DND-41 (cell line): ENCODE measurements at regions not wholly inside any gene's neighbourhood (a gene's known extent, or its start where the extent isn't known, plus 50 kb on each side); places are given as distances from the start of the nearest gene placed in this dataset.

Experiments
- ATAC-seq: fragments of 200-7000 bp; cut with Tn5 transposase; 3 replicates; pipeline ENCODE4 v1.9.1; 2021; ENCODE audit warnings: low read depth; ENCODE audit not compliant: insufficient read depth
- DNase-seq: peaks from one replicate; pipeline ENCODE4 v3.0.0-alpha.2; 2020
- H2AFZ ChIP-seq: 2 replicates; pipeline ENCODE4 v1.6.0; 2012; ENCODE audit warnings: low read depth, low read length
- H3K27ac ChIP-seq: 2 replicates; pipeline ENCODE4 v1.5.1; 2012; ENCODE audit warnings: low read length, inconsistent platforms
- H3K27me3 ChIP-seq: fragments of 200-600 bp; sonication (generic); 2 replicates; pipeline ENCODE4 v1.6.0; 2012; ENCODE audit warnings: low read length, mild to moderate bottlenecking, inconsistent platforms; ENCODE audit not compliant: insufficient read depth, poor library complexity
- H3K36me3 ChIP-seq: 2 replicates; pipeline ENCODE4 v1.5.1; 2012; ENCODE audit warnings: low read length, inconsistent platforms; ENCODE audit not compliant: insufficient read depth
- H3K4me1 ChIP-seq: 2 replicates; pipeline ENCODE4 v1.5.1; 2012; ENCODE audit warnings: mild to moderate bottlenecking, low read length; ENCODE audit not compliant: insufficient read depth
- H3K4me2 ChIP-seq: 2 replicates; pipeline ENCODE4 v1.6.0; 2012; ENCODE audit warnings: mild to moderate bottlenecking, moderate library complexity, low read length, inconsistent platforms; ENCODE audit not compliant: insufficient read depth
- H3K4me3 ChIP-seq, 2 experiments: fragments of 200-600 bp in 1 of 2; shearing (Covaris generic) in 1 of 2; 2 replicates each; pipeline ENCODE4 v1.5.1; 2012 to 2016; ENCODE audit warnings: inconsistent platforms in 2 of 2, low read length in 2 of 2, mild to moderate bottlenecking in 2 of 2, low read depth in 1 of 2, moderate library complexity in 1 of 2
- H3K79me2 ChIP-seq: 2 replicates; pipeline ENCODE4 v1.6.0; 2012; ENCODE audit warnings: low read length, inconsistent platforms; ENCODE audit not compliant: insufficient read depth
- H3K9ac ChIP-seq: 2 replicates; pipeline ENCODE4 v1.6.0; 2012; ENCODE audit warnings: low read depth, mild to moderate bottlenecking, inconsistent platforms, low read length, moderate library complexity
- H3K9me3 ChIP-seq: 2 replicates; pipeline ENCODE4 v1.5.1; 2012; ENCODE audit warnings: low read length, moderate library complexity, mild to moderate bottlenecking, inconsistent platforms; ENCODE audit not compliant: insufficient read depth, severe bottlenecking
- H4K20me1 ChIP-seq: 2 replicates; pipeline ENCODE4 v1.6.0; 2012; ENCODE audit warnings: low read length; ENCODE audit not compliant: insufficient read depth
- CTCF ChIP-seq: IDR thresholded peaks from 2 replicates; pipeline ENCODE4 v1.5.1; 2012; ENCODE audit warnings: borderline replicate concordance, low read length, moderate library complexity, mild to moderate bottlenecking; ENCODE audit not compliant: poor library complexity, severe bottlenecking; ENCODE audit errors: extremely low read depth
- EZH2 ChIP-seq: IDR thresholded peaks from 3 replicates; pipeline ENCODE4 v1.6.1; 2012; ENCODE audit warnings: borderline replicate concordance, low read depth, mild to moderate bottlenecking, moderate library complexity, low read length, inconsistent platforms; ENCODE audit not compliant: severe bottlenecking

- no peaks in the 10 kb centered on the region for H3K79me2 ChIP-seq
- no peak overlapping the region for H3K4me3 ChIP-seq
- no peak for TF ChIP-seq CTCF
- TF ChIP-seq EZH2, result no peak
- H2AFZ ChIP-seq, result no peak overlapping the region
- no peaks in the 10 kb centered on the region for H3K4me1 ChIP-seq
- H4K20me1 ChIP-seq, result no peaks in the 10 kb centered on the region
- no peak overlapping the region for H3K27ac ChIP-seq
- no peaks in the 10 kb centered on the region for H3K36me3 ChIP-seq
- no peaks in the 10 kb centered on the region for H3K9me3 ChIP-seq
- H3K4me2 ChIP-seq, result no peak overlapping the region
- H3K9ac ChIP-seq, result no peak overlapping the region
- ATAC-seq (no peak), DNase-seq (no peak)
- no peaks in the 10 kb centered on the region for H3K27me3 ChIP-seq
Measured at GRCh38 chr6:50240986-50241385, 191.3 kb upstream of the DEFB112 start.

GRCh38 chr6:50249493-50249892 lies 199.8 kb upstream of the DEFB112 start:
- Histone ChIP-seq H4K20me1 (no peaks in the 10 kb centered on the region), H3K4me1 (no peaks in the 10 kb centered on the region), H3K27me3 (no peaks in the 10 kb centered on the region), H2AFZ (no peak overlapping the region), H3K27ac (no peak overlapping the region), H3K9me3 (no peaks in the 10 kb centered on the region), H3K4me3 (no peak overlapping the region), H3K4me2 (no peak overlapping the region), H3K9ac (no peak overlapping the region), H3K36me3 (no peaks in the 10 kb centered on the region), H3K79me2 (no peaks in the 10 kb centered on the region)
- ATAC-seq, result no peak
- no peak for DNase-seq
- TF ChIP-seq CTCF (no peak), EZH2 (no peak)

- Histone ChIP-seq H3K9me3 (no peaks in the 10 kb centered on the region), H3K4me3 (no peak overlapping the region), H2AFZ (no peak overlapping the region), H4K20me1 (no peaks in the 10 kb centered on the region), H3K4me2 (no peak overlapping the region), H3K79me2 (no peaks in the 10 kb centered on the region), H3K27me3 (no peaks in the 10 kb centered on the region), H3K4me1 (no peaks in the 10 kb centered on the region), H3K9ac (no peak overlapping the region), H3K27ac (no peak overlapping the region), H3K36me3 (no peaks in the 10 kb centered on the region)
- TF ChIP-seq CTCF, result no peak
- TF ChIP-seq EZH2, result no peak
- ATAC-seq (no peak), DNase-seq (no peak)
Measured at GRCh38 chr6:50257322-50257721, 207.6 kb upstream of the DEFB112 start.

GRCh38 chr6:50259903-50260302 lies 210.2 kb upstream of the DEFB112 start:
- no peak for DNase-seq
- no peak; the same call in 2 of the 3 replicates for ATAC-seq
- Histone ChIP-seq H3K9ac (no peak overlapping the region), H3K27me3 (no peaks in the 10 kb centered on the region), H3K4me1 (no peaks in the 10 kb centered on the region), H3K9me3 (no peaks in the 10 kb centered on the region), H3K27ac (no peak overlapping the region), H3K4me2 (no peak overlapping the region), H3K4me3 (no peak overlapping the region), H2AFZ (no peak overlapping the region), H3K36me3 (no peaks in the 10 kb centered on the region), H4K20me1 (no peaks in the 10 kb centered on the region), H3K79me2 (no peaks in the 10 kb centered on the region)
- TF ChIP-seq EZH2, result no peak
- TF ChIP-seq CTCF, result no peak
